BLaER1 (cell line): ENCODE measurements at regions not wholly inside any gene's neighbourhood (a gene's known extent, or its start where the extent isn't known, plus 50 kb on each side); places are given as distances from the start of the nearest gene placed in this dataset.

Experiments
- H3K27ac ChIP-seq: shearing (Covaris generic); formaldehyde crosslinking; 2 replicates; pipeline ENCODE4 v1.8.1; 2022
- H3K27me3 ChIP-seq: shearing (Covaris generic); formaldehyde crosslinking; 2 replicates; pipeline ENCODE4 v1.8.1; 2022
- H3K36me3 ChIP-seq: shearing (Covaris generic); formaldehyde crosslinking; 2 replicates; pipeline ENCODE4 v1.8.1; 2022
- H3K4me1 ChIP-seq: shearing (Covaris generic); formaldehyde crosslinking; 2 replicates; pipeline ENCODE4 v1.8.1; 2022
- H3K4me2 ChIP-seq: shearing (Covaris generic); formaldehyde crosslinking; 2 replicates; pipeline ENCODE4 v1.8.1; 2022
- H3K4me3 ChIP-seq: shearing (Covaris generic); formaldehyde crosslinking; 2 replicates; pipeline ENCODE4 v1.8.1; 2022
- H3K9ac ChIP-seq: shearing (Covaris generic); formaldehyde crosslinking; 2 replicates; pipeline ENCODE4 v1.8.1; 2022
- H3K9me3 ChIP-seq: shearing (Covaris generic); formaldehyde crosslinking; 2 replicates; pipeline ENCODE4 v1.8.1; 2022
- H4K20me1 ChIP-seq: shearing (Covaris generic); formaldehyde crosslinking; 2 replicates; pipeline ENCODE4 v1.8.1; 2022
- Cebpa-rat ChIP-seq: shearing (Covaris generic); IDR thresholded peaks from 2 replicates; pipeline ENCODE4 v1.8.1; 2022

DNA sequence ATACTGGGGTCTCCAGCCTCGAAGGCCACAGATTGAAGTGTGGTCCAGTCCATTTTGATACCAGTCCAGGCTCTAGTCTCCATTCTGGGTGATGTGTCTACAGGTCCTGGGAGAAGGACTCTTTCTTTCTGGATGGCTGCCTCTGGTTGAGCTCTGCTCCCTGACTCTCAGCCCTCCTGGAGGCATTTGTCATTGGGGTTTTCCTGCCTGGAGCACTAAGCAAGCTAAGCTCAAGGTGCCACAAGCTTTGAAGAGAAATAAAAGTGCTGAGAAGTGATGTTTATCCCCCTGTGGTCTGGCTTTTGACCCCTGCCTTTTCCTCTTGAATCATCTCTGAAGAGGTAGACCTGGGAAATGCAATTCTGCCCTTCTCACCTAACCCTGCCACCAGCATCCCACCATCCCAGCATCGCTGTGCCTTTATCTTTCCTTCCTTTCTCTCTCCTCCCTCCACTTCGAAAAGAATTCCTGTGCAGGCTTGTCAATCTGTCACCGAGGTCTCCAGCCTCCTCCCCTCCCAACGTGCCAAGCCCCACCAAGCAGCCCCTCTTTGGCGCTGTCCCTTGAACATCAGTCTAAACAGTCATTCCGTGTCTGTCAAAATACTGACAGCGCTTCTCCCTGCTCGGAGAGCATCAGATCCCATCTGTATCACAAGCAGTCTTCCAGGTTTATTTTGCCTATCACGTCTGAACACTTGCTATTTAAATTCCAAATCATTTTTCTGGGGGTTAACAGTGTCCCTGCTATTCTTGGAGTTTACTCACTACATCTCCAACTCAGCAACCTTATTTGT lies 334.6 kb upstream of the SLC14A2 start:
- Histone ChIP-seq H3K9me3 (peaks cover 3% of the 10 kb centered on the region), H3K27ac (no peak overlapping the region), H3K9ac (no peak overlapping the region), H3K4me2 (no peak overlapping the region), H3K36me3 (no peaks in the 10 kb centered on the region), H3K4me1 (no peaks in the 10 kb centered on the region), H4K20me1 (no peaks in the 10 kb centered on the region), H3K27me3 (no peaks in the 10 kb centered on the region), H3K4me3 (no peak overlapping the region)
- no peak for TF ChIP-seq Cebpa-rat

DNA sequence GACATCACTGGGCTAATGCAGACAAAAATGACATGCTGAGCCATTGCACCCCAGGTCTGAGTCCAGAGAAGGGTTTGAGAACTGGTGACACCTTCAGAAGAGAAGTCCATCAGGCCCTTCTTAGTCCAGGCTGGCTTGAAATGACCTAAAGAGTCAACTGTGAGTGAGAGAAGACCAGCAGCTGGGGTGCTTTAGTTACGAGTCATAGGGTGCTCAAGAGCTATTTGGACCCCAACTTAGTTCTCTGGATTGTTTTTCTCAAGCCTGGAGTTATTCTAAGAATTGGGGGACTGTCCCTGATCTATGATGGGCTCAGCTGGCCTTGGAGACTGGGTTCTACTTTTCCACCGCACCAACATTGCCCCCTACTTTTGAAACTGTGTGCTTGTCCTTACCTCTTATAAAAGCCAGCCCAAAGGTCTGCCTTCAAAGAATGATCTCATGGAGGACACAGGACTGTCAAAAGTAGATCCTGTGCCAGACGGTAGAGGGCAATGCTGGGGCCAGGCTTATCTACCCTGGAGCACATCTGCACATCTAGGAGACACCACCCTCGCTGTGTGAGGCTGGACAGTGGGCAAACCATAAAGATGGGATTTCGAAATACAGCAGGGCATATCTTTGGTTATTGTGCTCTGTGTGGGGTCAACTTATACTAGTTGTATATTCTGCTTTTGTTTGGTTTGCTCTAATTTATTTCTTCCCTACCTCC lies 333.0 kb upstream of the SLC14A2 start:
- Histone ChIP-seq H4K20me1 (no peaks in the 10 kb centered on the region), H3K4me2 (no peak overlapping the region), H3K4me3 (no peak overlapping the region), H3K9me3 (no peaks in the 10 kb centered on the region), H3K27me3 (no peaks in the 10 kb centered on the region), H3K9ac (no peak overlapping the region), H3K36me3 (no peaks in the 10 kb centered on the region), H3K27ac (no peak overlapping the region), H3K4me1 (no peaks in the 10 kb centered on the region)
- no peak for TF ChIP-seq Cebpa-rat

DNA sequence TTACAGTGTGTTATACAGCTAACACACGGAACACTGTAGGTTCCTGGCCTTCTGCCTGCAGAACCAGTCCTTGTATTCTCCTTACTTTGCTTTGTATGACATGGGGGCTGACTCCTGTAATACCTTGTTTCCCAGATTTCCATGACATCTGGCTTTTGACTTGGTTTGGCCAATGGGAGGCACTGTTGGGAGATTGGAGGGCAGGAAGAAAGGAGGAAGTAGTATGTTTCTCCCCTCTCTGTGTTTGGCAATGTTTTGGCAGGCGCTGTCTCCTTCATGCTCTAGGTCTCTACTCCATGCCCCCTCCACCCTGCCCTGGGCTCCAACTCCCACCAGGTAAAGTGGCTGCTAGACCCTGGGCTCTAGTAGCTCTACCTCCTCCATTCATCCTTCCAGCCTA lies 331.1 kb upstream of the SLC14A2 start:
- Histone ChIP-seq H3K27ac (no peak overlapping the region), H4K20me1 (no peaks in the 10 kb centered on the region), H3K9ac (no peak overlapping the region), H3K4me2 (no peak overlapping the region), H3K4me1 (no peaks in the 10 kb centered on the region), H3K36me3 (no peaks in the 10 kb centered on the region), H3K4me3 (no peak overlapping the region), H3K27me3 (no peaks in the 10 kb centered on the region), H3K9me3 (no peaks in the 10 kb centered on the region)
- no peak for TF ChIP-seq Cebpa-rat

DNA sequence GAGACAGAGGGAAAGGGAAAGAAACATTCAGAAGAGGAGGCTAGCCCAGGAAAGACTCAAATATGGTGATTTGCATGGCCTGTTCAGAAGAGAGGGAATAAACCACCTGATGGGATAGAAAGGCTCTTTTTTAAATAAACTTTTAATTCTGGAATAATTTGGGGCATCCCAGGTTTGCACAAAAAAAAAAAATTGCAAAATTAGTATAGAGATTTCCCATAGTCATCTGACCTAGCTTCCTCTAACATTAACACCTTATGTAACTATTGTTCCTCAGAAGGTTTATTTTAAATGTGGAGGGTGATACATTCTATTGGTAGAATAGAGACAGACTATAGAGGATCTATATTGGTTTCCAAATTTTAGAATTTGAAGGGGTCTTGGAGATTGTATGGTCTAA lies 330.4 kb upstream of the SLC14A2 start:
- no peak for TF ChIP-seq Cebpa-rat
- no peak overlapping the region for H3K9ac ChIP-seq
- no peaks in the 10 kb centered on the region for H3K27me3 ChIP-seq

DNA sequence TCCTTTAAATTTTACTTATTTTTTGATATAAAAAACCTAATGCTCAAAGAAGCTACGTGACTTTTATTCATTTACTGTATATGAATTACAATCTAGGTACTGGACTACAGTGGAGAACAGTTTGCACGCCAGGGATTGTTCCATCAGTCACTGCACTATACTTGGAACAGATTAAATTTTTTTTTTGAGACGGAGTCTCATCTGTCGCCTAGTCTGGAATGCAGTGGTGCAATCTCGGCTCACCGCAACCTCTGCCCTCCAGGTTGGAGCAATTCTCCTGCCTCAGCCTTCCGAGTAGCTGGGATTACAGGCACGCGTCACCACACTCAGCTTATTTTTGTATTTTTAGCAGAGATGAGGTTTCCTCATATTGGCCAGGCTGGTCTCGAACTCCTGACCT lies 330.0 kb upstream of the SLC14A2 start:
- no peak overlapping the region for H3K27ac ChIP-seq
- H3K4me3 ChIP-seq: no peak overlapping the region
- H3K4me2 ChIP-seq: no peak overlapping the region
- no peaks in the 10 kb centered on the region for H3K9me3 ChIP-seq
- H3K27me3 ChIP-seq: no peaks in the 10 kb centered on the region
- no peaks in the 10 kb centered on the region for H3K36me3 ChIP-seq
- H3K9ac ChIP-seq: no peak overlapping the region
- no peak for TF ChIP-seq Cebpa-rat
- peaks cover 3% of the 10 kb centered on the region for H3K4me1 ChIP-seq
- no peaks in the 10 kb centered on the region for H4K20me1 ChIP-seq

More for the DNA sequence above, 330.4 kb upstream of the SLC14A2 start:
- H3K36me3 ChIP-seq: no peaks in the 10 kb centered on the region
- no peak overlapping the region for H3K27ac ChIP-seq
- H3K9me3 ChIP-seq: no peaks in the 10 kb centered on the region
- H4K20me1 ChIP-seq: no peaks in the 10 kb centered on the region
- H3K4me2 ChIP-seq: no peak overlapping the region
- H3K4me1 ChIP-seq: no peaks in the 10 kb centered on the region
- no peak overlapping the region for H3K4me3 ChIP-seq

DNA sequence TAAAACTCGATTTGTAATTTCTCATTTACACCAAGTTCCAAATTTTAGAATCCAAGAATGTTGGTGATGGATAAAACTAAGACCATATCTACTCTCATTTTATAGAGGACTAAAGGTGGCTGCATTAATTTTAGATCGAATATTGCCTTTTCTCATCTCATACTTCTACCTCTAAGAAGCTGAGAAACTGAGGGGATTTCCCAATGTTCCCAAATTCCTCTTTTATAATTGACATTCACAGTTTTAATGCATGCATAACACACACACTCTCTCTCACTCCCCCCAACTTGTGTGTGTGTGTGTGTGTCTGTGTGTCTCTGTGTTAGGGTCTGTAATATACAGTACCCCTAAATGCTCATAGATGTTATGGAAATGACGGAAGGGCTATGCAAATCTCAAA lies 328.8 kb upstream of the SLC14A2 start:
- H3K4me3 ChIP-seq: no peak overlapping the region
- H3K27ac ChIP-seq: no peak overlapping the region
- no peaks in the 10 kb centered on the region for H3K36me3 ChIP-seq
- peaks cover 15% of the 10 kb centered on the region for H3K4me1 ChIP-seq
- H4K20me1 ChIP-seq: no peaks in the 10 kb centered on the region
- H3K9me3 ChIP-seq: no peaks in the 10 kb centered on the region
- H3K27me3 ChIP-seq: no peaks in the 10 kb centered on the region
- H3K9ac ChIP-seq: no peak overlapping the region
- H3K4me2 ChIP-seq: no peak overlapping the region
- TF ChIP-seq Cebpa-rat: no peak

DNA sequence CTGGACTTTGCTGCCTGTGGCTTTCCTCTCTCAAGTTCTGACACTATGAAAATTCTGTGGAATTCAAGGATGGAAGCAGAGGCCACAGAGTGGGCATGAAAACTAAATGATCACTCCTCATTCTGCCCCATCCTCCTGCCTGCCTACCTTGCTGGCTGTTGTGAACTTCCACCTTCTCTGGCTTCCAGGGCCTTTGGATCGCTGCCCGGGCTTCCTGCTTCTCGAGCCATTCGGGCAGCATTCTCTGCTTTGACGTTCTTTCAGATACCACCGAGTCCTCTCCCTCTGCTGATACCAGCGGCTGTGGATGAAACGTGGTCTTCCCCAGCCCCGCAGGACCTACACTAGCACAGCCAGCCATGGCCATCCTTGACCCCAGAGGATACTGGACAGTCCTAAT lies 327.7 kb upstream of the SLC14A2 start:
- Histone ChIP-seq H3K27me3 (no peaks in the 10 kb centered on the region), H3K4me1 (peaks cover 26% of the 10 kb centered on the region), H3K9me3 (no peaks in the 10 kb centered on the region), H3K36me3 (no peaks in the 10 kb centered on the region), H3K27ac (no peak overlapping the region), H3K4me3 (no peak overlapping the region), H3K4me2 (no peak overlapping the region), H4K20me1 (no peaks in the 10 kb centered on the region), H3K9ac (no peak overlapping the region)
- no peak for TF ChIP-seq Cebpa-rat

DNA sequence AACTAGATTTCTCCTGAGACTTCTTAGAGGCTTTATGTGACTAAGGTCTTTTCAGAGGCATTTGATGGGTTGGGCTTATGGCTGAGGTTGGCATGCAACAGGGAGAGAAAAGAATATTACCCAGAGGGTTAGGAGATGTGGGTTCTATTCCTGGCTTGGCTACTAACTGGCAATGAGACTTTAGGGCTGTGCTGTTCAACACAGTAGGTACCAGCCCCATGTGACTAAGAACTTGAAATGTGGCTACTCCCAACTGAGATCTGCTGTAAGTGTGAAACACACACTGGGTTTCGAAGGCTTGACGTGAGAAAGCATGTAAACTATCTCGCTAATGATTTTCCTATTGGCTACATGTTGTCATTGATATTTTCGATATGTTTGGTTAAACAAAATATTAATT lies 324.9 kb upstream of the SLC14A2 start:
- no peaks in the 10 kb centered on the region for H4K20me1 ChIP-seq
- no peak for TF ChIP-seq Cebpa-rat
- no peaks in the 10 kb centered on the region for H3K36me3 ChIP-seq
- H3K27ac ChIP-seq: no peak overlapping the region
- peak overlapping the region; percentile 85; the same call in 1 of the 2 replicates for H3K4me2 ChIP-seq
- H3K4me3 ChIP-seq: no peak overlapping the region
- H3K9ac ChIP-seq: no peak overlapping the region
- H3K27me3 ChIP-seq: no peaks in the 10 kb centered on the region
- peaks cover 27% of the 10 kb centered on the region for H3K4me1 ChIP-seq
- H3K9me3 ChIP-seq: no peaks in the 10 kb centered on the region

DNA sequence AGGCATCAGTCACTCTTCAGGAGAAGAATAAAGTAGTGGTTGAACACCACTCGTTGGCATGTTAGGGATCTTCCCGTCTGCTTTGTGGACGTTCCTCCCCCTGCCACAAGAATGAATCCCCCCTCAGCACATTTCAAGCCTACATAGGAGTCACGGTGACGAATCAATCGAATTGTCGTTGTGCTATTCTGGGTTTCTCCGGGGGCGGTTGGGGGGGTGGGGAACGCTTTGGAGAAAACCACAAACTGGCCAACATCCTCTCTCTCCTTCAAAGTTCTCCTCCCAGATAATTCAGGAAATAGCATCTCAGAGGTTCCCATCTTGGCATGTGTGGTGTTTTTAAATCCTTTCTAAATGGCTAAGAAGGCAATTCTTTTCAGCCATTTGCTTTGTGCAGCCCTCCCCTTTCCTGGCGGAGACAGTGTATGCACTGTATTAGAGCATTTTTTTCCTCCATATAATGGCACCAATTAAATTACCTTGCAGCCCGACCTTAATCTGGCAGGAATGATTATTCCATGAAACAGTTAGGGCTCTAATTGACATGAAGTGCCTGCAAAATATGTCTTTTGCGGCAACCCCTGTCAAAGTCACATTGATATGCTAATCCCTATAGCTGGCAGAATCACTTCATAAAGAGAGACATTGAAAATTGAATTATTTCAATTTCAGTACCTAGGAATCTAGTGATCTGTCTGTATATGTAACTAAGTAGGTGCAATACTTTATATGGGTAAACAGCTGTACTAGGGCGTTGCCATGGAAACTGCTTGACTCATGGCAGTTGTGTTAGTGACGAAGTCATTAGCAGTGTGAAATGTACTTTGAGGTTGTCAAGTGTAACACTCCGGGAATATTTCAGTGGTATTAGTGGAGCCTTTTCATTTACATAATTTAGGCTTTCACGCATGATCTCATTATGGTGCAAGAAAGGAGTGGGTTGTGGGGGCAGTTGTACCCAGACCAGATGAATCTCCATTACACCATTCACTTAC lies 323.4 kb upstream of the SLC14A2 start:
- Histone ChIP-seq H3K9me3 (no peaks in the 10 kb centered on the region), H3K36me3 (no peaks in the 10 kb centered on the region), H3K4me2 (peak overlapping the region; percentile 85), H4K20me1 (no peaks in the 10 kb centered on the region), H3K27me3 (no peaks in the 10 kb centered on the region), H3K27ac (peak overlapping the region; percentile 73), H3K9ac (no peak overlapping the region), H3K4me1 (peaks cover 27% of the 10 kb centered on the region), H3K4me3 (peak overlapping the region; percentile 15; the same call in 1 of the 2 replicates)
- TF ChIP-seq Cebpa-rat: no peak

DNA sequence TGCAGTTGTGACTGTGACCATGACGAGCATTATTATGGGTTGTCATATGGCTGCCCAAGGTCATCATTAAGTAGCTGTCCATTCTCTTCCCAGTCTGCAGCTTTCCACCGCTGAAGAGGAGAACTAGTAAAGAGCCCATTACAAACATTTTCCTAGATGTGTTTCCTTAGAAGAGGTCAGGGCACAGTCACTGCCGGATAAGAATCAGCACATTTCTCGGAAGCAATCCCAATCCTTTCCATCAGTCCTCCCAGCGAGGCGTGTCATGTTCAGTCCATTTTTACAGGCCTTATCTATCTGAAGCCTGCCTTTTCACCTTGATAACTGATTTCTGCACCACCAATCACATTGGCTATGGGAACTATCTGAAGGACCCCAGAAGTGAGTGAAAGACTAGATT lies 319.9 kb upstream of the SLC14A2 start:
- Histone ChIP-seq H3K9me3 (no peaks in the 10 kb centered on the region), H3K9ac (no peak overlapping the region), H3K27ac (no peak overlapping the region), H3K4me2 (no peak overlapping the region), H4K20me1 (no peaks in the 10 kb centered on the region), H3K4me3 (no peak overlapping the region), H3K27me3 (no peaks in the 10 kb centered on the region), H3K36me3 (no peaks in the 10 kb centered on the region), H3K4me1 (peaks cover 22% of the 10 kb centered on the region)
- TF ChIP-seq Cebpa-rat: no peak
